DOHH2 (cell line): ENCODE measurements at regions not wholly inside any gene's neighbourhood (a gene's known extent, or its start where the extent isn't known, plus 50 kb on each side); places are given as distances from the start of the nearest gene placed in this dataset.

Experiments used
- CTCF ChIP-seq: fragments of 200-600 bp; sonication (generic); IDR thresholded peaks from one replicate; pipeline ENCODE4 v1.5.1; 2014; ENCODE audit warnings: antibody characterized with exemption, mild to moderate bottlenecking, low read depth, low read length; ENCODE audit not compliant: poor library complexity, severe bottlenecking
- EZH2phosphoT487 ChIP-seq: fragments of 200-600 bp; sonication (generic); IDR thresholded peaks from 2 replicates; pipeline ENCODE4 v1.6.1; 2017; ENCODE audit warnings: borderline replicate concordance, mild to moderate bottlenecking, antibody characterized with exemption, low read length, moderate library complexity, mixed read lengths

DNA sequence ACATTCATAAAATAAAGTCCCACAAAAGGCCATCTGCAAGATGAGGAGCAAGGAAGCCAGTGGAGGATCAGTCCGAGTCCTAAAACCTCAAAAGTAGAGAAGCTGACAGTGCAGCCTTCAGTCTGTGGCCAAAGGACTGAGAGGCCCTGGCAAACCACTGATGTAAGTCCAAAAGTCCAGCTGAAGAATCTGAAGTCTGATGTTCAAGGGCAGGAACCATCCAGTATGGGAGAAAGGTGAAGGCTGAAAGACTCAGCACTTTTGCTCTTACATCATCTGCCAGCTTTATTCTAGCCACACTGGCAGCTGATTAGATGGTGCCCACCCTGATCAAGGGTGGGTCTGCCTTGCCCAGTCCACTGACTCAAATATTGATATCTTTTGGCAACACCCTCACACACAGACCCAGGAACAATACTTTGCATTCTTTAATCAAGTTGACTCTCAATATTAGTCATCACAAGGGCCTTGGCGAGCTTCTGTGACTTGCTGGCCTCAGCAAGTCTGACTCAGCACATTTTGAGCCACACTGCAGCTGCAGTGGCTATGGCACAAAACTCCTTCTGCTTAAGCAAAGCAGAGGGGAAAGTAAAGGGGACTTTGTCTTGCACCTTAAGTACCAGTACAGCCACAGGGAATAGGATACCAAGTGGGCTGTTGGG lies 1370.3 kb upstream of the CITED2 start:
- no peak for TF ChIP-seq CTCF
- no peak for TF ChIP-seq EZH2phosphoT487
